ENCODE measurements at regions not wholly inside any gene's neighbourhood (a gene's known extent, or its start where the extent isn't known, plus 50 kb on each side); places are given as distances from the start of the nearest gene placed in this dataset.

DNA sequence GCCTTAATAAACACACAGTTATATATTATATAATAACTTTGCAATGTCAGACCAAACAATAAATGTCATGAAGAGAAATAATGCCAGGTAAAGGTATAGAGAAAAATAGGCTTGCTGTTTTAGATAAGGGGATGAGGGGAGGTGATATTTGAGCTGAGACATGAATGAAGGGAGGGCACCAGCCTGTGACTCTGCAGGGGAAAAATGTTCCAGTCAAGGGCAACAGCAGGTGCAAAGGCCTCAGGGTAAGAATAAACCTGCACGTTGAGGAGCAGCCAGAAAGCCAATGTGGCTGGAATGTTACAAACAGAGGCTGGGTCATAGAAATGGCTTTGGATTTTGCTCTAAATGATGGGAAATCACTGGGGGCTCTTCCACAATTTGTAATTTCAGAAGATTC, 519.6 kb downstream of the SOX6 start:
- TF ChIP-seq POLR2A (IDR thresholded peaks at IDR 0.05) (no peak), CTCF (IDR thresholded peaks at IDR 0.05) (no peak)
